GM12878 (cell line): ENCODE measurements at regions not wholly inside any gene's neighbourhood (a gene's known extent, or its start where the extent isn't known, plus 50 kb on each side); places are given as distances from the start of the nearest gene placed in this dataset.

Experiments
- ATAC-seq: fragments of 200-7000 bp; cut with Tn5 transposase; 3 replicates; pipeline ENCODE4 v1.9.1; 2020; ENCODE audit warnings: mild to moderate bottlenecking, moderate library complexity
- BruUV-seq: library from RNA; stranded (reverse); fragments of 400-500 nt; replicated peaks from 2 replicates; lab custom pipeline; 2021; lab: Mats Ljungman, UMichigan
- CTCF ChIA-PET: fragments of 300-600 bp; sonication (Branson Sonifier 250); formaldehyde crosslinking; extraction: SDS; loops from one replicate; lab custom pipeline; 2021; ENCODE audit warnings: inconsistent platforms; lab: Yijun Ruan, JAX
- POLR2A ChIA-PET: fragments of 350-600 bp; formaldehyde crosslinking; extraction: SDS; loops from one replicate; lab custom pipeline; 2021; ENCODE audit warnings: inconsistent platforms; lab: Charles Lee
- RAD21 ChIA-PET: fragments of 300-600 bp; sonication (Branson Sonifier 250); formaldehyde crosslinking; loops from one replicate; lab custom pipeline; 2023; ENCODE audit warnings: antibody characterized with exemption; ENCODE audit not compliant: unreplicated experiment; lab: Charles Lee
- SMC1A ChIA-PET: fragments of 300-600 bp; sonication (Branson Sonifier 250); formaldehyde crosslinking; loops from one replicate; lab custom pipeline; 2023; ENCODE audit not compliant: unreplicated experiment, uncharacterized antibody; lab: Charles Lee
- DNase-seq: peaks from one replicate; pipeline ENCODE4 v3.0.0-alpha.2; 2011; ENCODE audit warnings: low read depth, low spot score
- FAIRE-seq: peaks from 3 replicates; lab custom pipeline; 2011; peaks lifted over from hg19 to GRCh38; lab: Jason Lieb, UNC
- H2AFZ ChIP-seq: 2 replicates; pipeline ENCODE4 v1.6.0; 2011; ENCODE audit warnings: low read depth, low read length, control low read depth; ENCODE audit not compliant: control insufficient read depth
- H3K27ac ChIP-seq: 2 replicates; pipeline ENCODE4 v1.5.1; 2011; ENCODE audit warnings: control low read depth; ENCODE audit not compliant: control insufficient read depth, insufficient read depth
- H3K27me3 ChIP-seq, 2 experiments: replicated peaks in 1 of 2; 2 replicates each; pipeline versions ENCODE4 v1.6.0 to v1.6.1; 2011; ENCODE audit warnings: low read length in 1 of 2; ENCODE audit not compliant: control insufficient read depth in 2 of 2, insufficient read depth in 2 of 2
- H3K36me3 ChIP-seq, 2 experiments: 2 replicates each; pipeline ENCODE4 v1.5.1; 2011; ENCODE audit warnings: low read length in 1 of 2; ENCODE audit not compliant: control insufficient read depth in 2 of 2, insufficient read depth in 2 of 2
- H3K4me1 ChIP-seq: 2 replicates; pipeline ENCODE4 v1.6.1; 2011; ENCODE audit warnings: mild to moderate bottlenecking, low read length, moderate library complexity, mixed read lengths; ENCODE audit not compliant: control insufficient read depth, insufficient read depth
- H3K4me2 ChIP-seq: 2 replicates; pipeline ENCODE4 v1.6.0; 2011; ENCODE audit warnings: control low read depth; ENCODE audit not compliant: control insufficient read depth, insufficient read depth
- H3K4me3 ChIP-seq: fragments of 200-600 bp; sonication (generic); 2 replicates; pipeline ENCODE4 v1.5.1; 2016
- H3K79me2 ChIP-seq: 2 replicates; pipeline ENCODE4 v1.6.0; 2011; ENCODE audit warnings: low read length; ENCODE audit not compliant: control insufficient read depth, insufficient read depth
- H3K9ac ChIP-seq: 2 replicates; pipeline ENCODE4 v1.8.0; 2011; ENCODE audit warnings: low read length, control low read depth, mixed read lengths; ENCODE audit not compliant: control insufficient read depth, insufficient read depth
- H3K9me3 ChIP-seq: replicated peaks from 3 replicates; pipeline ENCODE4 v1.5.1; 2011; ENCODE audit warnings: mild to moderate bottlenecking, low read length; ENCODE audit not compliant: control insufficient read depth, insufficient read depth
- H4K20me1 ChIP-seq: 2 replicates; pipeline ENCODE4 v1.6.0; 2011; ENCODE audit not compliant: control insufficient read depth, insufficient read depth
- BRCA1 ChIP-seq: IDR thresholded peaks from 2 replicates; pipeline ENCODE4 v1.6.1; 2011; ENCODE audit warnings: low read depth, low read length, improper control_type of control experiment
- PAX5 ChIP-seq: IDR thresholded peaks from 2 replicates; pipeline ENCODE4 v1.6.1; 2011; ENCODE audit warnings: low read depth, low read length, borderline replicate concordance
- PRDM15 ChIP-seq: fragments of 450-650 bp; formaldehyde crosslinking; IDR thresholded peaks from 2 replicates; pipeline ENCODE4 v1.4.0; 2020; ENCODE audit warnings: mild to moderate bottlenecking, moderate library complexity
- SREBF1 ChIP-seq: IDR thresholded peaks from 2 replicates; pipeline ENCODE4 v1.6.1; 2012; ENCODE audit warnings: mild to moderate bottlenecking, low read length
- SRF ChIP-seq, 2 experiments: IDR thresholded peaks; 2 replicates each; pipeline ENCODE4 v1.6.1; 2011; ENCODE audit warnings: low read depth in 2 of 2, low read length in 2 of 2, mild to moderate bottlenecking in 1 of 2, moderate library complexity in 1 of 2
- TCF12 ChIP-seq: IDR thresholded peaks from 2 replicates; pipeline ENCODE4 v1.6.1; 2011; ENCODE audit warnings: low read depth, mild to moderate bottlenecking, low read length
- ZZZ3 ChIP-seq: IDR thresholded peaks from 2 replicates; pipeline ENCODE4 v1.6.1; 2011; ENCODE audit warnings: low read depth; ENCODE audit not compliant: control insufficient read depth, insufficient read length
- WGBS: methylation state at CpG from one replicate; pipeline ENCODE4 v1.1.6; 2016; ENCODE audit warnings: low lambda C conversion rate; ENCODE audit not compliant: insufficient replicate concordance, insufficient coverage; ENCODE audit errors: missing lambda C conversion rate; 5-methylcytosine and 5-hydroxymethylcytosine counted together
- in situ Hi-C: fragments of 300-500 bp; cut with MboI; formaldehyde crosslinking; loops from 9 replicates; pipeline ENCODE4 v1.14.3; 2018; ENCODE audit warnings: mixed read lengths
- intact Hi-C: fragments of 100-400 bp; cut with micrococcal nuclease; formaldehyde crosslinking; loops from one replicate; pipeline ENCODE4 v1.14.2; 2022; ENCODE audit not compliant: unreplicated experiment

- no peaks in the 10 kb centered on the region; a peak in 1 of 4 replicates for H3K27me3 ChIP-seq
- ChIA-PET POLR2A (no interaction called here), RAD21 (no interaction called here)
- WGBS = 46% methylated on average over 2 of the region's 2 CpGs
- no peaks in the 10 kb centered on the region for H3K79me2 ChIP-seq
- H4K20me1 ChIP-seq = no peaks in the 10 kb centered on the region
- TF ChIP-seq SREBF1 (no peak), BRCA1 (no peak), ZZZ3 (no peak), SRF (IDR thresholded peaks at IDR 0.05; ENCODE audit: low read depth in 2 of 2, low read length in 2 of 2) (no peak), PAX5 (no peak), TCF12 (no peak), PRDM15 (CRISPR knock-in tag) (no peak)
- TF ChIP-seq, all 136 proteins: peak for 0
- CTCF ChIA-PET = no interaction called here
- no peak for ATAC-seq
- Histone ChIP-seq H3K9ac (no peak overlapping the region), H3K4me1 (no peaks in the 10 kb centered on the region), H3K36me3 (no peaks in the 10 kb centered on the region), H3K9me3 (no peaks in the 10 kb centered on the region), H2AFZ (no peak overlapping the region), H3K4me2 (no peak overlapping the region), H3K27ac (no peak overlapping the region), H3K4me3 (no peak overlapping the region)
- SMC1A ChIA-PET = no interaction called here
- in situ Hi-C loops = no loop called here
- no peak for DNase-seq
- no peak for FAIRE-seq
- BruUV-seq = no TSS peak
- intact Hi-C loops = no loop called here
Measured at GRCh38 chr6:167537816-167538215, 212.9 kb downstream of the TTLL2 start.
